ENCODE measurements at regions not wholly inside any gene's neighbourhood (a gene's known extent, or its start where the extent isn't known, plus 50 kb on each side); places are given as distances from the start of the nearest gene placed in this dataset.

- TF ChIP-seq, protein P1, sequence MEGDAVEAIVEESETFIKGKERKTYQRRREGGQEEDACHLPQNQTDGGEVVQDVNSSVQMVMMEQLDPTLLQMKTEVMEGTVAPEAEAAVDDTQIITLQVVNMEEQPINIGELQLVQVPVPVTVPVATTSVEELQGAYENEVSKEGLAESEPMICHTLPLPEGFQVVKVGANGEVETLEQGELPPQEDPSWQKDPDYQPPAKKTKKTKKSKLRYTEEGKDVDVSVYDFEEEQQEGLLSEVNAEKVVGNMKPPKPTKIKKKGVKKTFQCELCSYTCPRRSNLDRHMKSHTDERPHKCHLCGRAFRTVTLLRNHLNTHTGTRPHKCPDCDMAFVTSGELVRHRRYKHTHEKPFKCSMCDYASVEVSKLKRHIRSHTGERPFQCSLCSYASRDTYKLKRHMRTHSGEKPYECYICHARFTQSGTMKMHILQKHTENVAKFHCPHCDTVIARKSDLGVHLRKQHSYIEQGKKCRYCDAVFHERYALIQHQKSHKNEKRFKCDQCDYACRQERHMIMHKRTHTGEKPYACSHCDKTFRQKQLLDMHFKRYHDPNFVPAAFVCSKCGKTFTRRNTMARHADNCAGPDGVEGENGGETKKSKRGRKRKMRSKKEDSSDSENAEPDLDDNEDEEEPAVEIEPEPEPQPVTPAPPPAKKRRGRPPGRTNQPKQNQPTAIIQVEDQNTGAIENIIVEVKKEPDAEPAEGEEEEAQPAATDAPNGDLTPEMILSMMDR (IDR thresholded peaks at IDR 0.05) = no peak
- no peaks in the 10 kb centered on the region for H3K27me3 ChIP-seq
- peaks cover 0 to 2% of the 10 kb centered on the region in 2 donors for H3K9me3 ChIP-seq
- intact Hi-C loops (cut with DNase I) = no loop called here
- H3K27ac ChIP-seq = no peak overlapping the region
- DNase-seq (ENCODE audit: low spot score in 2 of 2) = no peak
- H3K36me3 ChIP-seq = no peaks in the 10 kb centered on the region
- H3K4me3 ChIP-seq = no peak overlapping the region
- no peaks in the 10 kb centered on the region for H3K4me1 ChIP-seq
These were observed 251.9 kb downstream of the EPM2A start for GRCh38 chr6:145483191-145483996.

DNA sequence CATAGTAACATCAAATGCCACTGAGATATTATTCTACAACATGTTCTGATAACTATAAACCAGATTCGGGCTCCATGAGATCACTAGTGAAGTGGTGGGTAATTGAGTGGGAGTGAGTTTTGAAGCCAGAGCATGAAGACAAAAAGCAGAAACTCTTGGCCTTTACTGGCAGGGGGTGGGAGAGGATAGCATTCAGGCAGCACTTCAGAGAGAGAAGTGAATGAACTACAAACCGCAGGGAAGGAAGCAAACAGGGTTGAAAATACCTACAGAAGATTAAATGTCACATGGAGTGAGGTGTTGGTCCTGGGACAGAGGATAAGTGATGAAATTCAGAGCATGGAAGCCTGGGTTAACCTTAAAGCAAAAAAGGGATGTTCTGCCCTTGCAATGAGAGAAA lies 250.0 kb downstream of the EPM2A start:
- no peak overlapping the region for H3K4me3 ChIP-seq
- intact Hi-C loops (cut with DNase I) = no loop called here
- TF ChIP-seq, protein P1 (IDR thresholded peaks at IDR 0.05) = no peak
- H3K4me1 ChIP-seq = no peaks in the 10 kb centered on the region
- no peak overlapping the region for H3K27ac ChIP-seq
- H3K9me3 ChIP-seq = peaks cover 0 to 3% of the 10 kb centered on the region in 2 donors
- no peaks in the 10 kb centered on the region for H3K36me3 ChIP-seq
- no peak for DNase-seq (ENCODE audit: low spot score in 2 of 2)
- no peaks in the 10 kb centered on the region for H3K27me3 ChIP-seq

DNA sequence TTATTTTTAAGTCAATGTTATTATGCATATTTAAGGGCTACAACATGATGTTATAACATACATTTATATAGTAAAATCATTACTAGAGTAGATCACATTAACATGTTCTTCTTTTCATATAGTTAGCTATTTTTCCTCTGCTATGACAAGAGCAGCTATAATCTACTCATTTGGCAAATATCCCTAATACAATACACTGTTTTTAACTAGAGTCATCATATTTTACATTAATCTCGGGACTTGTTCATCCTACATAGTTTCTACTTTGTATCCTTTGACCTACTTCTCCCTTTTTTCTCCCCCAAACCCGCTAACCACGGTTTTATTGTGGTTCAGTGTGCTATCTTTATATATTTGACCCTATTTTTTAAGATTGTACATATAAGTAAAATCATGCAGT lies 249.0 kb downstream of the EPM2A start:
- intact Hi-C loops (cut with DNase I) = no loop called here
- DNase-seq (ENCODE audit: low spot score in 2 of 2) = no peak
- no peak overlapping the region for H3K4me3 ChIP-seq
- no peaks in the 10 kb centered on the region for H3K27me3 ChIP-seq
- H3K4me1 ChIP-seq = no peaks in the 10 kb centered on the region
- TF ChIP-seq, protein P1 (IDR thresholded peaks at IDR 0.05) = no peak
- no peaks in the 10 kb centered on the region for H3K36me3 ChIP-seq
- peaks cover 0 to 3% of the 10 kb centered on the region in 2 donors for H3K9me3 ChIP-seq
- H3K27ac ChIP-seq = no peak overlapping the region

DNA sequence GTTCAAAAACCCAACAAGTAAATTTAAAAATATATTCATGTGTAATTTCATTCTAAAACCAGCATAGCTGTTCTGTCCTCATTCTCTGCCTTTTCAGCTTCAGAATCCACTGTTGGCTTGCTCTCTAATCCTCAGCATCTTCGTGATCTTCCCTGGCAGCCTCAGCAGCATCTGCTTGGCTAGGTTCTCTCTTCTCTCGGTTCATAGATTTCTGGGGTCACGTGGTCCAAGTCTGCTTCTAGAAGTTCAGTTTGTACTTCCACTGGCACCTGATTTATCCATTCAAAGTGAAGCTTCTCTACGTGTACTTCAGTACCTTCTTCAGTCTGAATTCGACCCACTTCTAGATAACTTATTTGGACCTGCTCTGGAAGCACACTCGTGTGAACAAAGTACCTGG lies 245.7 kb downstream of the EPM2A start:
- no peak for DNase-seq (ENCODE audit: low spot score in 2 of 2)
- intact Hi-C loops (cut with DNase I) = no loop called here
- Histone ChIP-seq H3K9me3 (peaks cover 0 to 3% of the 10 kb centered on the region in 2 donors), H3K4me3 (no peak overlapping the region), H3K36me3 (no peaks in the 10 kb centered on the region), H3K27ac (no peak overlapping the region), H3K4me1 (no peaks in the 10 kb centered on the region), H3K27me3 (no peaks in the 10 kb centered on the region)
- TF ChIP-seq, protein P1 (IDR thresholded peaks at IDR 0.05) = no peak

- Histone ChIP-seq H3K27ac (no peak overlapping the region), H3K9me3 (peaks cover 0 to 6% of the 10 kb centered on the region in 2 donors), H3K36me3 (no peaks in the 10 kb centered on the region), H3K27me3 (no peaks in the 10 kb centered on the region), H3K4me3 (no peak overlapping the region), H3K4me1 (no peaks in the 10 kb centered on the region)
- intact Hi-C loops (cut with DNase I) = no loop called here
- TF ChIP-seq, protein P1 (IDR thresholded peaks at IDR 0.05) = no peak
- no peak for DNase-seq (ENCODE audit: low spot score in 2 of 2)
These were observed 245.3 kb downstream of the EPM2A start for GRCh38 chr6:145490068-145490467.

Data from ascending aorta (tissue), 2 donors.